AG09309 (cell line): ENCODE measurements at regions not wholly inside any gene's neighbourhood (a gene's known extent, or its start where the extent isn't known, plus 50 kb on each side); places are given as distances from the start of the nearest gene placed in this dataset.

Source experiments
- DNase-seq: peaks from one replicate; pipeline ENCODE4 v3.0.0-alpha.2; 2010; ENCODE audit warnings: low read depth
- H3K4me3 ChIP-seq: 2 replicates; pipeline ENCODE4 v1.5.1; 2011; ENCODE audit warnings: mild to moderate bottlenecking, low read depth, low read length, moderate library complexity; ENCODE audit not compliant: control insufficient read depth
- CTCF ChIP-seq: IDR thresholded peaks from 2 replicates; pipeline ENCODE4 v1.5.1; 2011; ENCODE audit warnings: mild to moderate bottlenecking, low read depth, low read length, inconsistent platforms; ENCODE audit not compliant: insufficient read depth, control insufficient read depth; ENCODE audit errors: missing control alignments

GRCh38 chr22:27370987-27371386 is 430.6 kb downstream of the MN1 start:
- H3K4me3 ChIP-seq = no peak overlapping the region
- TF ChIP-seq CTCF = no peak
- DNase-seq = no peak

- TF ChIP-seq CTCF = no peak
- DNase-seq = no peak
- H3K4me3 ChIP-seq = no peak overlapping the region
Measured at GRCh38 chr22:27372364-27372763, 429.2 kb downstream of the MN1 start.

DNA sequence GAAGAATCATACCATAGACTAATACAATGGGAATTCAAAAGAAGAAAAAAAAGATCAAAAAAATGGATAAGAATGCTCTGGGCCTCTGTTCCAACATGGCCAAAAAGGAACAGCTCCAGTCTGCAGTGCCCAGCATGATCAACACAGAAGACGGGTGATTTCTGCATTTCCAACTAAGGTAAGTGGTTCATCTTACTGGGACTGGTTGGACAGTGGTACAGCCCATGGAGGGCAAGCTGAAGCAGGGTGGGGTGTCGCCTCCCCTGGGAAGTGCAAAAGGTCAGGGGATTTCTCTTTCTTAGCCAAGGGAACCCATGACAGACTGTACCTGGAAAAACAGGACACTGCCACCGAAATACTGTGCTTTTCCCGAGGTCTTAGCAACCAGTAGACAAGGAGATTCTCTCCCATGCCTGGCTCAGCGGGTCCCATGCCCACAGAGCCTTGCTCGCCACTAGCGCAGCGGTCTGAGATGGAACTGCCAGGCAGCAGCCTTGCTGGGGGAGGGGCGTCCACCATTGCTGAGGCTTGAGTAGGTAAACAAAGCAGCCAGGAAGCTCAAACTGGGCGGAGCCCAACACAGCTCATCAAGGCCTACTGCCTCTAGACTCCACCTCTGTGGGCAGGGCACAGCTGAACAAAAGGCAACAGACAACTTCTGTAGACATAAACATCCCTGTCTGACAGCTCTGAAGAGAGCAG is 428.4 kb downstream of the MN1 start:
- no peak for DNase-seq
- no peak for TF ChIP-seq CTCF

GRCh38 chr22:27377501-27378295 is 423.9 kb downstream of the MN1 start:
- TF ChIP-seq CTCF = no peak

More for the DNA sequence above, 428.4 kb downstream of the MN1 start:
- no peak overlapping the region for H3K4me3 ChIP-seq

GRCh38 chr22:27378311-27378800 is 423.2 kb downstream of the MN1 start:
- TF ChIP-seq CTCF = no peak
- no peak overlapping the region for H3K4me3 ChIP-seq
- DNase-seq = no peak

More at GRCh38 chr22:27377501-27378295, 423.9 kb downstream of the MN1 start:
- DNase-seq = no peak
- no peak overlapping the region for H3K4me3 ChIP-seq

- no peak for TF ChIP-seq CTCF
- no peak overlapping the region for H3K4me3 ChIP-seq
- no peak for DNase-seq
Measured at GRCh38 chr22:27378995-27379394, 422.6 kb downstream of the MN1 start.
